ENCODE measurements at regions not wholly inside any gene's neighbourhood (a gene's known extent, or its start where the extent isn't known, plus 50 kb on each side); places are given as distances from the start of the nearest gene placed in this dataset.

DNA sequence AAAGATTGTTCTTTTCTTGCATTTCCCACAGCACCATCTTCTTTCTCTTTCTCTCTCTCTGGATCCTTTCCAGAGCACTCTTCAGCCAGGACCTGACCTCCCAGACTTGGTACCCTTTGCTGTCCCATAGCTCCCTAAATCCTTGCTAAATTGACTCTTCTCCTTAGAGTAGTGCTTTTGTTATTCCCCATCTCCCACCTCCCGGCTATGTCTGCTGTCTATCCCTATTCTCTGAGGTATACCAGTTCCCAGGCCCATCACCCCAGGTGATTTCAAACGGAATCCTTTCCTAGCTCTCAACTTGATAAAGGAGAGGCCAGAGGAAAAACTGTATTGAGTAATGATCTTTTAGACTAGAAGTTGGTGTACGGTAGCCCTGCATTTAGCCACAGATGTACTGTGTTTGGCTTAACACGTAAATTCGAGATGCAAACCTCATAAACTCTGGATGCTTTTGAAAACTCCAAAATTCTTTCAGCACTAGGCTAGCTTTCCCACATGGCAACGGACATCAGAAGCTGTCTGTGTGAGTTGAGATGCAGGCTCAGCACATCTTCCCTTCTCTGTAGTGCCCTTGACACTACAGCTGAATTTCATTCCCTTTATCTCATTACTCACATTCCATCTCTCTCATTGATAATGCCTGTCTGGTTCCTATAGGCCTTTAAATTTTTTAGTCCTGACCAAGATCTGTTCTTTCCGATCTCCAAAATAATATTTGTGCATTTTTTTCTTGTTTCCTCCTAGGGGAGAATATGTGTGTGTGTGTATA, 320.8 kb upstream of the ITGA1 start (continued):
- TF ChIP-seq, protein P1, sequence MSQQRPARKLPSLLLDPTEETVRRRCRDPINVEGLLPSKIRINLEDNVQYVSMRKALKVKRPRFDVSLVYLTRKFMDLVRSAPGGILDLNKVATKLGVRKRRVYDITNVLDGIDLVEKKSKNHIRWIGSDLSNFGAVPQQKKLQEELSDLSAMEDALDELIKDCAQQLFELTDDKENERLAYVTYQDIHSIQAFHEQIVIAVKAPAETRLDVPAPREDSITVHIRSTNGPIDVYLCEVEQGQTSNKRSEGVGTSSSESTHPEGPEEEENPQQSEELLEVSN (IDR thresholded peaks at IDR 0.05): no peak
- TF ChIP-seq SIX5 (IDR thresholded peaks at IDR 0.05; ENCODE audit: low read depth, low read length) (no peak), TEAD4 (IDR thresholded peaks at IDR 0.05; ENCODE audit: low read depth, low read length) (no peak), EP300 (IDR thresholded peaks at IDR 0.05; ENCODE audit: borderline replicate concordance in 1 of 2, low read depth in 2 of 2, low read length in 2 of 2) (no peak)

Measured in H1 (cell line).